ENCODE measurements at regions not wholly inside any gene's neighbourhood (a gene's known extent, or its start where the extent isn't known, plus 50 kb on each side); places are given as distances from the start of the nearest gene placed in this dataset.

DNA sequence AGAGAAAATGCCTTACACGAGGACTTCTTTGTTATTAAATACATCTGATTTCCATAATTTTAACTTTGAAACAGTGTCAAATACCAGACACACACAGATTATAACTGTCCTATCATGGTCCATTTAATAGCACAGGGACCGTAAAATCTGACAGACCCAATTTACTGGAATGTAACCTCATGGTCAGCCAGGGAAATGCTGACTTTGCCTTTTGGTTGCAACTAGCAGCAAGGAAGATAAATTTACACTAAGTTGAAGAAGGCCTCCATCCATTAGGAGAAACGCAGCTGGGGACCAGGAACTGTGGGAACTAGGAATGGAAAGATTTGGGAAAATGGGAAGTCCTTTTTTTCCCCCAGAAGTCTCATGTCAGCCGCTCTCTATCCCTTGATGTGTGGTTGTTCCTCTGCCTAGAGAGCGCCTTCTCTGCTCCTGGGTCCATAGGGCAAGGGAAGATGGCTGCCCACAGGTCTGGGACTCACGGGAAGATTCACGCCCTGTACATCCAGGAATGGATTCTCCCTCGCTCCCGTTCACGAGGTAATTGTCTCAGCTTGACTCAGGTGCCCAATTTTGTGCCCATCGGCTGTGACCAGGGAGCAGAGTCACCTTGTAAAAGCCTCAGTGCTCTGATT is 74.6 kb upstream of the L3MBTL3 start:
- no peak overlapping the region for H3K4me3 ChIP-seq (replicated peaks; ENCODE audit: insufficient read depth, low read length)
- H3K27me3 ChIP-seq (ENCODE audit: insufficient read depth, poor library complexity, severe bottlenecking) = no peaks in the 10 kb centered on the region
- no peak overlapping the region for H3K27ac ChIP-seq (replicated peaks)
- DNase-seq (ENCODE audit: low read depth in 1 of 2, low spot score in 1 of 2) = no peak
- TF ChIP-seq GABPA (IDR thresholded peaks at IDR 0.05; ENCODE audit: low read depth) (no peak), REST (IDR thresholded peaks at IDR 0.05; ENCODE audit: insufficient replicate concordance, low read depth) (no peak), SPI1 (IDR thresholded peaks at IDR 0.05; ENCODE audit: borderline replicate concordance, low read depth) (no peak), POLR2AphosphoS5 (IDR thresholded peaks at IDR 0.05; ENCODE audit: low read depth) (no peak)
- TF ChIP-seq, protein P1, sequence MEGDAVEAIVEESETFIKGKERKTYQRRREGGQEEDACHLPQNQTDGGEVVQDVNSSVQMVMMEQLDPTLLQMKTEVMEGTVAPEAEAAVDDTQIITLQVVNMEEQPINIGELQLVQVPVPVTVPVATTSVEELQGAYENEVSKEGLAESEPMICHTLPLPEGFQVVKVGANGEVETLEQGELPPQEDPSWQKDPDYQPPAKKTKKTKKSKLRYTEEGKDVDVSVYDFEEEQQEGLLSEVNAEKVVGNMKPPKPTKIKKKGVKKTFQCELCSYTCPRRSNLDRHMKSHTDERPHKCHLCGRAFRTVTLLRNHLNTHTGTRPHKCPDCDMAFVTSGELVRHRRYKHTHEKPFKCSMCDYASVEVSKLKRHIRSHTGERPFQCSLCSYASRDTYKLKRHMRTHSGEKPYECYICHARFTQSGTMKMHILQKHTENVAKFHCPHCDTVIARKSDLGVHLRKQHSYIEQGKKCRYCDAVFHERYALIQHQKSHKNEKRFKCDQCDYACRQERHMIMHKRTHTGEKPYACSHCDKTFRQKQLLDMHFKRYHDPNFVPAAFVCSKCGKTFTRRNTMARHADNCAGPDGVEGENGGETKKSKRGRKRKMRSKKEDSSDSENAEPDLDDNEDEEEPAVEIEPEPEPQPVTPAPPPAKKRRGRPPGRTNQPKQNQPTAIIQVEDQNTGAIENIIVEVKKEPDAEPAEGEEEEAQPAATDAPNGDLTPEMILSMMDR (IDR thresholded peaks at IDR 0.05; ENCODE audit: insufficient read depth, low read length) = no peak

GRCh38 chr6:129940454-129941195 is 77.8 kb upstream of the L3MBTL3 start:
- DNase-seq (ENCODE audit: low read depth in 1 of 2, low spot score in 1 of 2) = no peak
- TF ChIP-seq GABPA (IDR thresholded peaks at IDR 0.05; ENCODE audit: low read depth) (no peak), POLR2AphosphoS5 (IDR thresholded peaks at IDR 0.05; ENCODE audit: low read depth) (no peak), SPI1 (IDR thresholded peaks at IDR 0.05; ENCODE audit: borderline replicate concordance, low read depth) (no peak), REST (IDR thresholded peaks at IDR 0.05; ENCODE audit: insufficient replicate concordance, low read depth) (no peak)
- TF ChIP-seq, protein P1 (IDR thresholded peaks at IDR 0.05; ENCODE audit: insufficient read depth, low read length) = no peak
- Histone ChIP-seq H3K27me3 (ENCODE audit: insufficient read depth, poor library complexity, severe bottlenecking) (peaks cover 4% of the 10 kb centered on the region), H3K4me3 (replicated peaks; ENCODE audit: insufficient read depth, low read length) (no peak overlapping the region), H3K27ac (replicated peaks) (no peak overlapping the region)

DNA sequence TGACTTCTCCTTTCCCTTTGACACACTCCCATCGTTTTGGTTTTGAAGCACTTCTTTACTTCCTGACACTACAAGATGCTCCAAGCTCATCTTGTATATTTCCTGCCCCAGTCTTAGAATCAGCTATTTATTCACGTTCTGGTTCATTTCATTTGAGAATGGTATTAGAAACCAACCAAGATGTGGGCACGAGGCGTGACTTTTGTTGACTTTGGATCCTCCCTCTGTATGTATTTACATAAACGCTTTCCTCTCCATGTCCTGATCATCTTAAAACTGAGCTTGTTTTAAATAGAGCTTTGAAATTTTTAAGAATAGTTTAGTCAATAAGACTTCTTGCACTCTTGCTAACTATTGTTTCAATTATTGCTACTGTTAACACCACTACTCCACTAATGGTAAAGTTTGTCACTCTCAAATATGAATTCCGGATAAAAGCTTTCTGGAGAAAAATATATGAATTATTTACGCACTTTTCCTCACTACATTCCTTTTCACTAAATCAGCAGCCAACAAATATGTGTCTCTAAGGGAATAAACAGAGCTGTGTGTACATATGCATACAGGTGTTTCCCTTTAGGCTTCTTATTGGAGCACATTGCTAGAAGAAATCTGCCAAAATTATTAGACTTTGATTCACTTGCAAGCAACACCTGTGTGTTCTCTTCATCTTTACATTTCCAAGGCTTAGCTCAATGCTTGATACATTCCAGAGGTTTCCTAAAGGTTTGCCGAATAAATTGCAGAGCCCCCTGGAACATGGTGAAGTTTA is 77.3 kb upstream of the TMEM244 start:
- TF ChIP-seq POLR2AphosphoS5 (IDR thresholded peaks at IDR 0.05; ENCODE audit: low read depth) = no peak
- no peak for TF ChIP-seq SPI1 (IDR thresholded peaks at IDR 0.05; ENCODE audit: borderline replicate concordance, low read depth)
- TF ChIP-seq, protein P1 (IDR thresholded peaks at IDR 0.05; ENCODE audit: insufficient read depth, low read length) = no peak
- no peak for TF ChIP-seq REST (IDR thresholded peaks at IDR 0.05; ENCODE audit: insufficient replicate concordance, low read depth)
- TF ChIP-seq GABPA (IDR thresholded peaks at IDR 0.05; ENCODE audit: low read depth) = no peak
- no peak overlapping the region for H3K27ac ChIP-seq (replicated peaks)
- peaks cover 4% of the 10 kb centered on the region for H3K27me3 ChIP-seq (ENCODE audit: insufficient read depth, poor library complexity, severe bottlenecking)
- DNase-seq (ENCODE audit: low read depth in 1 of 2, low spot score in 1 of 2) = no peak
- H3K4me3 ChIP-seq (replicated peaks; ENCODE audit: insufficient read depth, low read length) = no peak overlapping the region

All from HL-60 (cell line).